ENCODE measurements at regions not wholly inside any gene's neighbourhood (a gene's known extent, or its start where the extent isn't known, plus 50 kb on each side); places are given as distances from the start of the nearest gene placed in this dataset.

GRCh38 chr3:21934591-21934990 is 183.6 kb upstream of the ZNF385D start:
- H3K4ac ChIP-seq (ENCODE audit: low read depth, low read length) = no peak overlapping the region
- H3K9ac ChIP-seq (ENCODE audit: extremely low read depth, insufficient read length, low read length) = no peak overlapping the region
- no peak for DNase-seq
- H3K79me1 ChIP-seq (ENCODE audit: insufficient read depth, low read depth, low read length, poor library complexity, severe bottlenecking) = no peaks in the 10 kb centered on the region
- no peak overlapping the region for H2AFZ ChIP-seq (ENCODE audit: low read length)
- H3K23ac ChIP-seq (ENCODE audit: insufficient read length, low read depth, low read length) = no peak overlapping the region
- no peak overlapping the region for H3K14ac ChIP-seq (ENCODE audit: insufficient read depth, low read length)
- H3K4me2 ChIP-seq (ENCODE audit: insufficient read depth, insufficient read length, low read length) = no peak overlapping the region
- Mint-ChIP-seq H3K4me3 (no peak overlapping the region), H3K27me3 (ENCODE audit: low read depth) (no peaks in the 10 kb centered on the region), H3K9me3 (no peaks in the 10 kb centered on the region), H3K4me1 (no peaks in the 10 kb centered on the region), H3K27ac (no peak overlapping the region), H3K36me3 (ENCODE audit: insufficient read depth in 1 of 3, low read depth in 3 of 3) (no peaks in the 10 kb centered on the region)
- H3K9me3 ChIP-seq (ENCODE audit: control insufficient read depth, low read depth, low read length) = no peaks in the 10 kb centered on the region
- no peak overlapping the region for H2BK5ac ChIP-seq (ENCODE audit: insufficient read length, low read length)
- H3K23me2 ChIP-seq (ENCODE audit: insufficient read length, low read depth, low read length, poor library complexity, severe bottlenecking) = no peaks in the 10 kb centered on the region
- no peak overlapping the region for H3K56ac ChIP-seq (ENCODE audit: insufficient read length, low read depth, low read length)
- no peak for TF ChIP-seq CTCF (conservative IDR thresholded peaks at IDR 0.05)
- no peak overlapping the region for H3T11ph ChIP-seq (ENCODE audit: low read length)
- no peak overlapping the region for H3K18ac ChIP-seq (ENCODE audit: insufficient read length, low read depth, low read length)
- H2BK15ac ChIP-seq (ENCODE audit: low read depth, low read length) = no peak overlapping the region
- no peaks in the 10 kb centered on the region for H4K20me1 ChIP-seq (ENCODE audit: control insufficient read depth, insufficient read depth, insufficient read length)
- no peak overlapping the region for H4K8ac ChIP-seq (replicated peaks; ENCODE audit: insufficient read length, low read depth, low read length)
- H2BK120ac ChIP-seq (ENCODE audit: low read depth, low read length, poor library complexity, severe bottlenecking) = no peak overlapping the region
- H3K79me2 ChIP-seq (ENCODE audit: insufficient read depth, low read length) = no peaks in the 10 kb centered on the region
- no peak overlapping the region for H3K27ac ChIP-seq (ENCODE audit: insufficient read length, low read depth, low read length)
- H4K91ac ChIP-seq (ENCODE audit: insufficient read length, low read depth, low read length) = no peak overlapping the region
- no peaks in the 10 kb centered on the region for H3K4me1 ChIP-seq (ENCODE audit: insufficient read depth, low read length)
- H2BK12ac ChIP-seq (ENCODE audit: insufficient read length, low read depth, low read length) = no peak overlapping the region
- no peak overlapping the region for H4K5ac ChIP-seq (ENCODE audit: insufficient read length, low read depth, low read length)
- no peak overlapping the region for H2BK20ac ChIP-seq (ENCODE audit: low read depth, low read length, poor library complexity, severe bottlenecking)
- no peak overlapping the region for H2AK5ac ChIP-seq (ENCODE audit: insufficient read length, low read length)
- H3K27me3 ChIP-seq (ENCODE audit: insufficient read depth, low read length) = no peaks in the 10 kb centered on the region
